ENCODE measurements at regions not wholly inside any gene's neighbourhood (a gene's known extent, or its start where the extent isn't known, plus 50 kb on each side); places are given as distances from the start of the nearest gene placed in this dataset.

DNA sequence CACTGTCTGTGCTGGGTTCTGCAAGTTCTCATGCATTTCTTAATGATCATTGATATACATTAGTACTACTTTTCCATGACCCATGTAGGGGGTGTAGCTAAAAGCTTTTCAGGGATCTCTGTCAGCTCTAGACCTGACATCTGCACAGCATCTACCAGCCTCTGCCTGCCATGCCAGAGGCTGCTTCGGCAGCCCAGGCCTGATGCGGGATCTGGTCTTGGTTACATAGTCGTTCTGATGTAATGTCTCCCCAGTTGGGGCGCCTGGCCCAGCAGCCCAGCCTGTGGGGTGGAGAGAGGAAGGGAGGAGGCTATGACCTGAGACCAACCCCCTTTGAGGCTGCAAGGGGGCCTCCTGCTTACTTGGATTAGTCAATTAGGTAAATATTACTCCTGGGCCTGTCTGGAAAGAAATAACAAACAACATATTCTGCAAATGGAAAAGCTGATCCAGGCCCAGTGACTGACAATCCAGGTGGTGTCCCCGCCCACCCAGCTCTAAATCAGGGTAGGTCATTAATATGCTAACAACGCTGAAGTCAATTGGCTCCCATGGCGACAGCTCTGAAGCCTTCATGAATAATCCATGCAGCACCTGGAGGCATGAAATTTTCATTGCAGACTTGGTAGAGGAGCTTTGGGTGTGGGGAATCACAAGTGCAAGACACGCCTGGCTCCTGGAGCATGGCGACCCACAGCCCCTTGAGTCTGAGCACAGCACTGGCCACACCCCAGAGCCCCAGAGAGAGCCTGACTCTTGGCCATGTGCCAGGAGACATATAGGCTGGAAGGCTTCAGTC lies 575.3 kb downstream of the CMPK2 start:
- no peak overlapping the region for H3K9ac ChIP-seq (ENCODE audit: low read length)
- DNase-seq = no peak
- no peak overlapping the region for H3K4me2 ChIP-seq (replicated peaks; ENCODE audit: low read depth, low read length, poor library complexity, severe bottlenecking)
- peaks cover 0 to 16% (median 2%) of the 10 kb centered on the region in 3 donors for H3K9me3 ChIP-seq (ENCODE audit: control extremely low read depth in 1 of 3, control insufficient read depth in 2 of 3, insufficient read depth in 1 of 3, low read length in 2 of 3)
- peaks cover 2% of the 10 kb centered on the region for H3K9me3 Mint-ChIP-seq (ENCODE audit: insufficient read depth)
- no peak overlapping the region for H3K27ac Mint-ChIP-seq
- H2AFZ ChIP-seq (ENCODE audit: insufficient read depth, low read depth, low read length, poor library complexity, severe bottlenecking) = no peak overlapping the region
- no peak overlapping the region for H3K27ac ChIP-seq (ENCODE audit: low read length in 2 of 2)
- H3K27me3 Mint-ChIP-seq = no peaks in the 10 kb centered on the region
- TF ChIP-seq EZH2 (IDR thresholded peaks at IDR 0.05; ENCODE audit: borderline replicate concordance, insufficient read depth, low read depth, low read length, poor library complexity, severe bottlenecking) = no peak
- TF ChIP-seq, protein P1, sequence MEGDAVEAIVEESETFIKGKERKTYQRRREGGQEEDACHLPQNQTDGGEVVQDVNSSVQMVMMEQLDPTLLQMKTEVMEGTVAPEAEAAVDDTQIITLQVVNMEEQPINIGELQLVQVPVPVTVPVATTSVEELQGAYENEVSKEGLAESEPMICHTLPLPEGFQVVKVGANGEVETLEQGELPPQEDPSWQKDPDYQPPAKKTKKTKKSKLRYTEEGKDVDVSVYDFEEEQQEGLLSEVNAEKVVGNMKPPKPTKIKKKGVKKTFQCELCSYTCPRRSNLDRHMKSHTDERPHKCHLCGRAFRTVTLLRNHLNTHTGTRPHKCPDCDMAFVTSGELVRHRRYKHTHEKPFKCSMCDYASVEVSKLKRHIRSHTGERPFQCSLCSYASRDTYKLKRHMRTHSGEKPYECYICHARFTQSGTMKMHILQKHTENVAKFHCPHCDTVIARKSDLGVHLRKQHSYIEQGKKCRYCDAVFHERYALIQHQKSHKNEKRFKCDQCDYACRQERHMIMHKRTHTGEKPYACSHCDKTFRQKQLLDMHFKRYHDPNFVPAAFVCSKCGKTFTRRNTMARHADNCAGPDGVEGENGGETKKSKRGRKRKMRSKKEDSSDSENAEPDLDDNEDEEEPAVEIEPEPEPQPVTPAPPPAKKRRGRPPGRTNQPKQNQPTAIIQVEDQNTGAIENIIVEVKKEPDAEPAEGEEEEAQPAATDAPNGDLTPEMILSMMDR (IDR thresholded peaks at IDR 0.05) = no peak
- ChIA-PET CTCF (no interaction called here), POLR2A (no interaction called here)
- H3K36me3 ChIP-seq (replicated peaks in 1 of 2; ENCODE audit: control extremely low read depth in 1 of 2, control insufficient read depth in 1 of 2, extremely low read depth in 1 of 2, insufficient read depth in 2 of 2, low read length in 1 of 2) = no peaks in the 10 kb centered on the region
- ATAC-seq (ENCODE audit: low read depth) = no peak
- H3K4me1 ChIP-seq (ENCODE audit: control insufficient read depth in 2 of 2, insufficient read depth in 2 of 2, low read length in 2 of 2) = no peaks in the 10 kb centered on the region
- no peaks in the 10 kb centered on the region for H4K20me1 ChIP-seq (ENCODE audit: control insufficient read depth, insufficient read depth, low read length, poor library complexity, severe bottlenecking)
- intact Hi-C loops (cut with micrococcal nuclease) = no loop called here
- WGBS (ENCODE audit: insufficient coverage) = 86% methylated on average over 6 of the region's 9 CpGs
- H3K79me2 ChIP-seq (ENCODE audit: control insufficient read depth, insufficient read depth, low read length) = no peaks in the 10 kb centered on the region
- no peaks in the 10 kb centered on the region for H3K4me1 Mint-ChIP-seq
- no peak overlapping the region for H3K4me3 Mint-ChIP-seq
- no peak overlapping the region for H3K4me3 ChIP-seq (ENCODE audit: control extremely low read depth in 1 of 5, extremely low read depth in 1 of 5, insufficient read depth in 1 of 5, low read depth in 2 of 5, low read length in 4 of 5)
- H3K27me3 ChIP-seq (replicated peaks in 1 of 4; ENCODE audit: control extremely low read depth in 1 of 4, control insufficient read depth in 3 of 4, insufficient read depth in 4 of 4, low read length in 3 of 4) = no peaks in the 10 kb centered on the region

DNA sequence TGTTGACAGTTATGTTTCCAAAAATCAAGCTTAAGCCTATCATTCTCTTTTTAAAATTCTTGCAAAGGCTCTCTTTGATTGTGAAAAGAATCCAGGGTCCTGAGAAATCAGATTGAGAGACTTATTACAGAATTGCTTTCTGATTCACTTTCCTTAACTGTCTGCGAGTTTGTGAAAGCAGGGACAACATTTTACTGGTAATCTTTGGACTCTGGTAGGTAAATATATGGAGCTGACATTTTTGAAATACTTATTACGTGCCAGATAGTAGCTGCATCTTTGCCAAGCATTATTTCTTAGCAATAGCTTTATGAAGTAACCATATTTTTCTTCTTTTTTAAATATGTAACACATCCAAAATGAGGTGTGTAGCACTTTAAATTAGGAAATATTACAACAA lies 570.9 kb downstream of the CMPK2 start:
- no peaks in the 10 kb centered on the region for H3K27me3 ChIP-seq (replicated peaks in 1 of 4; ENCODE audit: control extremely low read depth in 1 of 4, control insufficient read depth in 3 of 4, insufficient read depth in 4 of 4, low read length in 3 of 4)
- H3K4me3 ChIP-seq (ENCODE audit: control extremely low read depth in 1 of 5, extremely low read depth in 1 of 5, insufficient read depth in 1 of 5, low read depth in 2 of 5, low read length in 4 of 5) = no peak overlapping the region
- H4K20me1 ChIP-seq (ENCODE audit: control insufficient read depth, insufficient read depth, low read length, poor library complexity, severe bottlenecking) = no peaks in the 10 kb centered on the region
- Mint-ChIP-seq H3K27ac (no peak overlapping the region), H3K9me3 (ENCODE audit: insufficient read depth) (peaks cover 2% of the 10 kb centered on the region), H3K4me3 (no peak overlapping the region), H3K4me1 (peaks cover 2% of the 10 kb centered on the region), H3K27me3 (no peaks in the 10 kb centered on the region)
- no peak overlapping the region for H3K9ac ChIP-seq (ENCODE audit: low read length)
- H3K27ac ChIP-seq (ENCODE audit: low read length in 2 of 2) = no peak overlapping the region
- H3K36me3 ChIP-seq (replicated peaks in 1 of 2; ENCODE audit: control extremely low read depth in 1 of 2, control insufficient read depth in 1 of 2, extremely low read depth in 1 of 2, insufficient read depth in 2 of 2, low read length in 1 of 2) = no peaks in the 10 kb centered on the region
- H3K4me1 ChIP-seq (ENCODE audit: control insufficient read depth in 2 of 2, insufficient read depth in 2 of 2, low read length in 2 of 2) = peaks cover 0 to 5% of the 10 kb centered on the region in 2 donors
- peaks cover 0 to 20% (median 2%) of the 10 kb centered on the region in 3 donors for H3K9me3 ChIP-seq (ENCODE audit: control extremely low read depth in 1 of 3, control insufficient read depth in 2 of 3, insufficient read depth in 1 of 3, low read length in 2 of 3)
- no peak overlapping the region for H3K4me2 ChIP-seq (replicated peaks; ENCODE audit: low read depth, low read length, poor library complexity, severe bottlenecking)
- no peak for ATAC-seq (ENCODE audit: low read depth)
- ChIA-PET POLR2A (no interaction called here), CTCF (no interaction called here)
- no peaks in the 10 kb centered on the region for H3K79me2 ChIP-seq (ENCODE audit: control insufficient read depth, insufficient read depth, low read length)
- TF ChIP-seq, protein P1 (IDR thresholded peaks at IDR 0.05) = no peak
- TF ChIP-seq EZH2 (IDR thresholded peaks at IDR 0.05; ENCODE audit: borderline replicate concordance, insufficient read depth, low read depth, low read length, poor library complexity, severe bottlenecking) = no peak
- intact Hi-C loops (cut with micrococcal nuclease) = no loop called here
- no peak for DNase-seq
- no CpG with 5 or more reads among the region's 2 CpGs for WGBS (ENCODE audit: insufficient coverage)
- no peak overlapping the region for H2AFZ ChIP-seq (ENCODE audit: insufficient read depth, low read depth, low read length, poor library complexity, severe bottlenecking)

Measured in B cell (primary cell).